Naive thymus-derived CD4-positive, alpha-beta T cell (primary cell): ENCODE measurements at regions not wholly inside any gene's neighbourhood (a gene's known extent, or its start where the extent isn't known, plus 50 kb on each side); places are given as distances from the start of the nearest gene placed in this dataset.

Experiments
- ATAC-seq: fragments of 150-1000 bp; cut with Tn5 transposase; 2 replicates; pipeline ENCODE4 v1.10.0; 2021; ENCODE audit warnings: mild to moderate bottlenecking, moderate library complexity
- CTCF ChIA-PET: fragments of 350-600 bp; sonication (Branson Sonifier 250); formaldehyde crosslinking; loops from one replicate; lab custom pipeline; 2021; ENCODE audit warnings: antibody characterized with exemption; lab: Charles Lee
- POLR2A ChIA-PET: fragments of 350-600 bp; sonication (Branson Sonifier 250); formaldehyde crosslinking; loops from one replicate; lab custom pipeline; 2021; ENCODE audit warnings: antibody characterized with exemption, inconsistent platforms; lab: Charles Lee
- DNase-seq, 9 donors: peaks; one replicate each; pipeline versions ENCODE4 v3.0.0 to v3.0.0-alpha.2; 2020 to 2022; ENCODE audit warnings: mixed read lengths in 1 of 9
- H3K27ac ChIP-seq: one replicate; pipeline ENCODE4 v1.7.0; 2013; ENCODE audit warnings: mild to moderate bottlenecking, low read depth, low read length, moderate library complexity
- H3K27me3 ChIP-seq, 2 donors: one replicate each; pipeline ENCODE4 v1.7.0; 2013; ENCODE audit warnings: low read length in 2 of 2, mild to moderate bottlenecking in 2 of 2, moderate library complexity in 2 of 2; ENCODE audit not compliant: control insufficient read depth in 2 of 2, insufficient read depth in 2 of 2
- H3K36me3 ChIP-seq, 3 experiments: 1 replicate in 2 of 3; 2 replicates in 1 of 3; pipeline ENCODE4 v1.7.0; 2013; ENCODE audit warnings: low read length in 3 of 3, mild to moderate bottlenecking in 3 of 3, moderate library complexity in 1 of 3; ENCODE audit not compliant: insufficient read depth in 3 of 3, control insufficient read depth in 2 of 3
- H3K4me1 ChIP-seq, 2 donors: one replicate each; pipeline ENCODE4 v1.7.0; 2013; ENCODE audit warnings: low read length in 2 of 2, mild to moderate bottlenecking in 2 of 2, moderate library complexity in 1 of 2; ENCODE audit not compliant: control insufficient read depth in 2 of 2, insufficient read depth in 2 of 2
- H3K4me3 ChIP-seq: 2 replicates; pipeline ENCODE4 v1.7.0; 2013; ENCODE audit warnings: mild to moderate bottlenecking, low read length
- H3K9me3 ChIP-seq, 3 experiments: 1 replicate in 2 of 3; 2 replicates in 1 of 3; pipeline ENCODE4 v1.7.0; 2013; ENCODE audit warnings: low read length in 3 of 3; ENCODE audit not compliant: control insufficient read depth in 2 of 3
- H3K27ac Mint-ChIP-seq, 9 donors: one replicate each; pipeline ENCODE4 v1.8.0; 2020 to 2022; ENCODE audit warnings: mixed read lengths in 9 of 9, mild to moderate bottlenecking in 8 of 9, moderate library complexity in 5 of 9, inconsistent platforms in 2 of 9
- H3K27me3 Mint-ChIP-seq, 5 donors: one replicate each; pipeline ENCODE4 v1.8.0; 2021 to 2022; ENCODE audit warnings: mixed read lengths in 5 of 5, mild to moderate bottlenecking in 1 of 5
- H3K36me3 Mint-ChIP-seq, 5 donors: one replicate each; pipeline ENCODE4 v1.8.0; 2020 to 2022; ENCODE audit warnings: mixed read lengths in 5 of 5, mild to moderate bottlenecking in 3 of 5, inconsistent platforms in 1 of 5
- H3K4me1 Mint-ChIP-seq, 7 donors: one replicate each; pipeline ENCODE4 v1.8.0; 2020 to 2022; ENCODE audit warnings: mixed read lengths in 7 of 7, mild to moderate bottlenecking in 3 of 7, inconsistent platforms in 1 of 7
- H3K4me3 Mint-ChIP-seq, 10 donors: one replicate each; pipeline ENCODE4 v1.8.0; 2020 to 2022; ENCODE audit warnings: mild to moderate bottlenecking in 10 of 10, mixed read lengths in 10 of 10, moderate library complexity in 6 of 10, inconsistent platforms in 2 of 10
- H3K9me3 Mint-ChIP-seq, 11 donors: one replicate each; pipeline ENCODE4 v1.8.0; 2020 to 2022; ENCODE audit warnings: mixed read lengths in 11 of 11, mild to moderate bottlenecking in 4 of 11, inconsistent platforms in 1 of 11, moderate library complexity in 1 of 11
- intact Hi-C, 2 donors: fragments of 100-400 bp; cut with micrococcal nuclease; formaldehyde crosslinking; loops; one replicate each; pipeline ENCODE4 v1.15.1; 2023

- Histone ChIP-seq H3K4me1 (no peaks in the 10 kb centered on the region), H3K27ac (no peak overlapping the region), H3K4me3 (no peak overlapping the region), H3K27me3 (no peaks in the 10 kb centered on the region), H3K36me3 (no peaks in the 10 kb centered on the region), H3K9me3 (no peaks in the 10 kb centered on the region)
- H3K9me3 Mint-ChIP-seq: peaks cover 0 to 3% (median 0%) of the 10 kb centered on the region in 11 donors
- DNase-seq (no peak), ATAC-seq (no peak)
- H3K4me3 Mint-ChIP-seq: no peak overlapping the region
- peaks cover 0 to 10% (median 3%) of the 10 kb centered on the region in 5 donors for H3K27me3 Mint-ChIP-seq
- no peaks in the 10 kb centered on the region for H3K4me1 Mint-ChIP-seq
- H3K36me3 Mint-ChIP-seq: peaks cover 0 to 3% (median 0%) of the 10 kb centered on the region in 5 donors
- H3K27ac Mint-ChIP-seq: no peak overlapping the region
- CTCF ChIA-PET: no interaction called here
- intact Hi-C loops: no loop called here
- POLR2A ChIA-PET: no interaction called here
Observed at GRCh38 chr6:105929626-105930025, 156.5 kb upstream of the PRDM1 start.

- CTCF ChIA-PET: no interaction called here
- Histone ChIP-seq H3K36me3 (no peaks in the 10 kb centered on the region), H3K4me3 (no peak overlapping the region), H3K27me3 (no peaks in the 10 kb centered on the region), H3K27ac (no peak overlapping the region), H3K9me3 (no peaks in the 10 kb centered on the region), H3K4me1 (no peaks in the 10 kb centered on the region)
- no peak for ATAC-seq
- H3K9me3 Mint-ChIP-seq: peaks cover 0 to 12% (median 0%) of the 10 kb centered on the region in 11 donors
- DNase-seq: no peak
- H3K4me3 Mint-ChIP-seq: no peak overlapping the region
- intact Hi-C loops: no loop called here
- peaks cover 0 to 10% (median 7%) of the 10 kb centered on the region in 5 donors for H3K27me3 Mint-ChIP-seq
- POLR2A ChIA-PET: no interaction called here
- H3K4me1 Mint-ChIP-seq: peaks cover 0 to 2% (median 0%) of the 10 kb centered on the region in 7 donors
- H3K36me3 Mint-ChIP-seq: peaks cover 0 to 14% (median 0%) of the 10 kb centered on the region in 5 donors
- no peak overlapping the region for H3K27ac Mint-ChIP-seq
Observed at GRCh38 chr6:105926318-105926717, 159.8 kb upstream of the PRDM1 start.

- H3K9me3 Mint-ChIP-seq: peaks cover 0 to 12% (median 0%) of the 10 kb centered on the region in 11 donors
- no peaks in the 10 kb centered on the region for H3K4me1 ChIP-seq
- H3K9me3 ChIP-seq: no peaks in the 10 kb centered on the region
- peaks cover 0 to 2% (median 0%) of the 10 kb centered on the region in 7 donors for H3K4me1 Mint-ChIP-seq
- intact Hi-C loops: no loop called here
- no peak overlapping the region for H3K27ac ChIP-seq
- CTCF ChIA-PET: no interaction called here
- no peaks in the 10 kb centered on the region for H3K27me3 ChIP-seq
- peaks cover 0 to 10% (median 7%) of the 10 kb centered on the region in 5 donors for H3K27me3 Mint-ChIP-seq
- peaks cover 0 to 14% (median 0%) of the 10 kb centered on the region in 5 donors for H3K36me3 Mint-ChIP-seq
- H3K36me3 ChIP-seq: no peaks in the 10 kb centered on the region
- no peak overlapping the region for H3K4me3 ChIP-seq
- POLR2A ChIA-PET: no interaction called here
- no peak overlapping the region for H3K4me3 Mint-ChIP-seq
- no peak for ATAC-seq
- no peak overlapping the region for H3K27ac Mint-ChIP-seq
- DNase-seq: no peak
Observed at GRCh38 chr6:105925706-105926105, 160.4 kb upstream of the PRDM1 start.

GRCh38 chr6:105921781-105922180 is 164.4 kb upstream of the PRDM1 start:
- Histone ChIP-seq H3K4me3 (no peak overlapping the region), H3K27me3 (no peaks in the 10 kb centered on the region), H3K27ac (no peak overlapping the region), H3K36me3 (no peaks in the 10 kb centered on the region), H3K9me3 (no peaks in the 10 kb centered on the region), H3K4me1 (no peaks in the 10 kb centered on the region)
- CTCF ChIA-PET: no interaction called here
- peaks cover 0 to 19% (median 0%) of the 10 kb centered on the region in 5 donors for H3K36me3 Mint-ChIP-seq
- H3K9me3 Mint-ChIP-seq: peaks cover 0 to 17% (median 0%) of the 10 kb centered on the region in 11 donors
- no peak for DNase-seq
- POLR2A ChIA-PET: no interaction called here
- ATAC-seq: no peak
- H3K4me1 Mint-ChIP-seq: peaks cover 0 to 18% (median 0%) of the 10 kb centered on the region in 7 donors
- H3K27ac Mint-ChIP-seq: no peak overlapping the region
- peaks cover 0 to 20% (median 4%) of the 10 kb centered on the region in 5 donors for H3K27me3 Mint-ChIP-seq
- intact Hi-C loops: no loop called here
- no peak overlapping the region for H3K4me3 Mint-ChIP-seq

GRCh38 chr6:105920071-105920470 is 166.1 kb upstream of the PRDM1 start:
- ChIA-PET POLR2A (no interaction called here), CTCF (no interaction called here)
- Mint-ChIP-seq H3K4me3 (peak overlapping the region in 1 of 10 donors; percentile 27), H3K9me3 (peaks cover 0 to 16% (median 0%) of the 10 kb centered on the region in 11 donors), H3K27me3 (peaks cover 0 to 17% (median 4%) of the 10 kb centered on the region in 5 donors), H3K27ac (no peak overlapping the region), H3K36me3 (peaks cover 0 to 21% (median 0%) of the 10 kb centered on the region in 5 donors), H3K4me1 (peaks cover 0 to 18% (median 0%) of the 10 kb centered on the region in 7 donors)
- no peak for ATAC-seq
- no peaks in the 10 kb centered on the region for H3K27me3 ChIP-seq
- no peaks in the 10 kb centered on the region for H3K4me1 ChIP-seq
- intact Hi-C loops: no loop called here
- H3K9me3 ChIP-seq: no peaks in the 10 kb centered on the region
- no peaks in the 10 kb centered on the region for H3K36me3 ChIP-seq
- no peak overlapping the region for H3K27ac ChIP-seq
- no peak for DNase-seq
- H3K4me3 ChIP-seq: no peak overlapping the region

DNA sequence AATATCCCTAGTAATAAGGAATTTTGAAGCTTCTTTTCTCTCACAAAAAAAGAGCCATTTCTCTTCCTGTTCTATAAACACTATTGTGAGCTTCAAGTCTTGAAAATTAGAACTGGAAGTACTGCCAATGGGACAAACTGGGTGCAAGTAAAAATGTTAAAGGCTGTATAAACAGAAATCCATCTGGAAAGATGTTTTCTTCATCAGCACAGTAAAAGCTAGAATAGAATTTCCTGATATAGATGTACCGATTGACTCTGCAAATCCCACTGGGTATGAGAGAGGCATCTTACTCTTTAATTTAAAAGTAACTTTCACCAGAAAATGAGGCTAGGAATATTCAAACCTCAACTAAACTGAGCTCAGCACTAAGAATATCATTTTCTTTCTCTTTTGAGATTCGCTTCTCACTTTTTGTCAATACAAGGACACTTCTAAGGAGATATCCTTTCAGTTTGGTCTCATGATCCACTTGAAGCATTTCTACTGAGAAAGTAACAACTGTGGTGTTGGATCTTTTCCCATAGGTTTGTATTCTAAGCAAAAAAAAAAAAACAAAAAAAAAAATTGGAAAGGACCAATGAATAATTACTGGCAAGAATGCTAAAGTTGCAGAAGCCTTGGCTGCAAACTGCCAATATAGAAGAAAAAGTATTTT is 169.0 kb upstream of the PRDM1 start:
- no peak overlapping the region for H3K27ac ChIP-seq
- CTCF ChIA-PET: interaction anchor here (0.6 kb wide), 1 partner anchor 32 kb away, joined by 3 read pairs; no protein-coding TSS in a partner anchor
- intact Hi-C loops: no loop called here
- H3K36me3 ChIP-seq: no peaks in the 10 kb centered on the region
- H3K9me3 ChIP-seq: no peaks in the 10 kb centered on the region
- no peak for DNase-seq
- no peak overlapping the region for H3K4me3 Mint-ChIP-seq
- no peak overlapping the region for H3K27ac Mint-ChIP-seq
- H3K27me3 ChIP-seq: no peaks in the 10 kb centered on the region
- peaks cover 0 to 12% (median 0%) of the 10 kb centered on the region in 5 donors for H3K36me3 Mint-ChIP-seq
- H3K4me1 Mint-ChIP-seq: peaks cover 0 to 21% (median 0%) of the 10 kb centered on the region in 7 donors
- H3K4me1 ChIP-seq: no peaks in the 10 kb centered on the region
- H3K9me3 Mint-ChIP-seq: peaks cover 0 to 16% (median 0%) of the 10 kb centered on the region in 11 donors
- ATAC-seq: no peak
- H3K4me3 ChIP-seq: no peak overlapping the region
- POLR2A ChIA-PET: interaction anchor here (0.6 kb wide), 1 partner anchor 403 kb away, joined by 4 read pairs; no protein-coding TSS in a partner anchor
- H3K27me3 Mint-ChIP-seq: peaks cover 0 to 17% (median 4%) of the 10 kb centered on the region in 5 donors
